HepG2 (cell line): ENCODE measurements at regions not wholly inside any gene's neighbourhood (a gene's known extent, or its start where the extent isn't known, plus 50 kb on each side); places are given as distances from the start of the nearest gene placed in this dataset.

Experiments used
- ATAC-seq: fragments of 200-7000 bp; cut with Tn5 transposase; 3 replicates; pipeline ENCODE4 v1.9.1; 2020; ENCODE audit warnings: mild to moderate bottlenecking, moderate library complexity
- BruUV-seq: library from RNA; stranded (reverse); fragments of 400-500 nt; replicated peaks from 2 replicates; lab custom pipeline; 2021; lab: Mats Ljungman, UMichigan
- CTCF ChIA-PET: fragments of 300-600 bp; formaldehyde crosslinking; extraction: SDS; loops from one replicate; lab custom pipeline; 2021; ENCODE audit warnings: low total read pairs, inconsistent platforms, low intra/inter-chr PET ratio; lab: Yijun Ruan, JAX
- POLR2A ChIA-PET: fragments of 350-600 bp; sonication (Branson Sonifier 250); formaldehyde crosslinking; loops from one replicate; lab custom pipeline; 2020; ENCODE audit warnings: antibody characterized with exemption, inconsistent platforms; lab: Yijun Ruan, JAX
- DNase-seq: peaks from one replicate; pipeline ENCODE4 v3.0.0-alpha.2; 2015; ENCODE audit warnings: low spot score
- FAIRE-seq: peaks from 3 replicates; lab custom pipeline; 2011; peaks lifted over from hg19 to GRCh38; lab: Jason Lieb, UNC
- H2AFZ ChIP-seq: one replicate; pipeline ENCODE4 v1.6.1; 2011; ENCODE audit warnings: low read length, inconsistent platforms
- H3K27ac ChIP-seq: fragments of 300-600 bp; 3 replicates; pipeline ENCODE4 v1.8.0; 2011; ENCODE audit warnings: mixed run types, mild to moderate bottlenecking, mixed read lengths, low read length, inconsistent platforms; ENCODE audit not compliant: insufficient read depth; ENCODE audit errors: extremely low read length
- H3K27me3 ChIP-seq, 2 experiments: fragments of 200-600 bp in 1 of 2; 2 replicates in 1 of 2; 3 replicates in 1 of 2; pipeline versions ENCODE4 v1.6.0 to v1.8.0; 2011; ENCODE audit warnings: low read length in 2 of 2, mild to moderate bottlenecking in 2 of 2, moderate library complexity in 2 of 2, inconsistent platforms in 1 of 2; ENCODE audit not compliant: insufficient read depth in 2 of 2, control insufficient read depth in 1 of 2
- H3K36me3 ChIP-seq, 2 experiments: fragments of 200-600 bp in 1 of 2; replicated peaks in 1 of 2; 2 replicates in 1 of 2; 3 replicates in 1 of 2; pipeline versions ENCODE4 v1.5.1 to v1.8.0; 2011; ENCODE audit warnings: low read length in 2 of 2, inconsistent platforms in 1 of 2; ENCODE audit not compliant: insufficient read depth in 2 of 2, control insufficient read depth in 1 of 2
- H3K4me1 ChIP-seq: 2 replicates; pipeline ENCODE4 v1.5.1; 2012; ENCODE audit warnings: low read length, inconsistent platforms; ENCODE audit not compliant: insufficient read depth
- H3K4me2 ChIP-seq: 2 replicates; pipeline ENCODE4 v1.6.0; 2011; ENCODE audit warnings: low read depth, low read length, inconsistent platforms
- H3K4me3 ChIP-seq, 3 experiments: fragments of 200-600 bp in 1 of 3; sonication (generic), shearing (Covaris generic) in 1 of 3; replicated peaks in 1 of 3; 2 replicates each; pipeline ENCODE4 v1.5.1; 2011 to 2016; ENCODE audit warnings: low read length in 3 of 3, inconsistent platforms in 2 of 3, low read depth in 2 of 3, mild to moderate bottlenecking in 2 of 3, control low read depth in 1 of 3, mixed read lengths in 1 of 3; ENCODE audit not compliant: insufficient read depth in 1 of 3
- H3K79me2 ChIP-seq: one replicate; pipeline ENCODE4 v1.6.1; 2011; ENCODE audit warnings: low read length, inconsistent platforms; ENCODE audit not compliant: insufficient read depth
- H3K9ac ChIP-seq: 2 replicates; pipeline ENCODE4 v1.6.0; 2011; ENCODE audit warnings: mild to moderate bottlenecking, low read depth, low read length, inconsistent platforms; ENCODE audit not compliant: insufficient read depth
- H3K9me3 ChIP-seq: 2 replicates; pipeline ENCODE4 v1.5.1; 2012; ENCODE audit warnings: mild to moderate bottlenecking, low read length
- H4K20me1 ChIP-seq: 2 replicates; pipeline ENCODE4 v1.6.0; 2011; ENCODE audit warnings: inconsistent platforms, mild to moderate bottlenecking, low read length, moderate library complexity; ENCODE audit not compliant: insufficient read depth
- CSRNP1 ChIP-seq: sonication (generic); formaldehyde crosslinking; IDR thresholded peaks from 2 replicates; pipeline ENCODE4 v1.8.1; 2023; ENCODE audit warnings: mild to moderate bottlenecking, missing genetic modification reagents
- DNMT1 ChIP-seq: sonication (generic); formaldehyde crosslinking; IDR thresholded peaks from 2 replicates; pipeline ENCODE4 v1.5.1; 2020; ENCODE audit warnings: mild to moderate bottlenecking, missing genetic modification reagents
- DPF2 ChIP-seq: sonication (generic); formaldehyde crosslinking; IDR thresholded peaks from 2 replicates; pipeline ENCODE4 v1.4.0; 2020; ENCODE audit warnings: mild to moderate bottlenecking, low read depth, missing genetic modification reagents, borderline replicate concordance
- JARID2 ChIP-seq: sonication (generic); formaldehyde crosslinking; IDR thresholded peaks from 2 replicates; pipeline ENCODE4 v1.8.1; 2023; ENCODE audit warnings: missing genetic modification reagents, inconsistent platforms; ENCODE audit not compliant: insufficient replicate concordance
- KAT2B ChIP-seq: fragments of 150-350 bp; IDR thresholded peaks from 2 replicates; pipeline ENCODE4 v1.6.1; 2014; ENCODE audit warnings: low read depth, low read length, borderline replicate concordance
- PAX8 ChIP-seq: sonication (generic); formaldehyde crosslinking; IDR thresholded peaks from 2 replicates; pipeline ENCODE4 v1.8.0; 2022; ENCODE audit warnings: mild to moderate bottlenecking, missing genetic modification reagents, borderline replicate concordance
- SIX4 ChIP-seq: sonication (generic); formaldehyde crosslinking; IDR thresholded peaks from 2 replicates; pipeline ENCODE4 v1.4.0; 2020; ENCODE audit warnings: missing genetic modification reagents
- ZFP36L1 ChIP-seq: sonication (generic); formaldehyde crosslinking; IDR thresholded peaks from 2 replicates; pipeline ENCODE4 v1.8.0; 2022; ENCODE audit warnings: mild to moderate bottlenecking, missing genetic modification reagents, moderate library complexity
- ZNF276 ChIP-seq: sonication (generic); formaldehyde crosslinking; IDR thresholded peaks from 2 replicates; pipeline ENCODE4 v1.4.0; 2020; ENCODE audit warnings: mild to moderate bottlenecking, low read depth, missing genetic modification reagents
- ZNF282 ChIP-seq: fragments of 450-650 bp; IDR thresholded peaks from 2 replicates; pipeline ENCODE4 v1.6.1; 2018; ENCODE audit not compliant: partially characterized antibody
- ZNF354B ChIP-seq: sonication (generic); formaldehyde crosslinking; IDR thresholded peaks from 2 replicates; pipeline ENCODE4 v1.8.0; 2022; ENCODE audit warnings: mild to moderate bottlenecking, missing genetic modification reagents
- ZNF430 ChIP-seq: sonication (generic); formaldehyde crosslinking; IDR thresholded peaks from 2 replicates; pipeline ENCODE4 v1.9.0; 2021; ENCODE audit warnings: mild to moderate bottlenecking, missing genetic modification reagents
- ZNF546 ChIP-seq: sonication (generic); formaldehyde crosslinking; conservative IDR thresholded peaks from 2 replicates; pipeline ENCODE4 v1.8.1; 2023; ENCODE audit warnings: mild to moderate bottlenecking, missing genetic modification reagents
- ZNF781 ChIP-seq: sonication (generic); formaldehyde crosslinking; IDR thresholded peaks from 2 replicates; pipeline ENCODE4 v1.5.1; 2020; ENCODE audit warnings: borderline replicate concordance, mild to moderate bottlenecking, missing genetic modification reagents; ENCODE audit errors: not compliant biosample characterization
- WGBS: methylation state at CpG from one replicate; pipeline ENCODE4 v1.1.6; 2017; ENCODE audit warnings: low lambda C conversion rate; 5-methylcytosine and 5-hydroxymethylcytosine counted together
- in situ Hi-C: cut with HindIII; loops from 2 replicates; pipeline ENCODE4 v1.10.0; 2017; ENCODE audit warnings: low pct_unique_long_range_greater_than_20kb; ENCODE audit not compliant: extremely low pct_ligation_motif_present
- intact Hi-C: fragments of 100-400 bp; cut with micrococcal nuclease; formaldehyde crosslinking; loops from one replicate; pipeline ENCODE4 v1.10.0; 2022; ENCODE audit not compliant: unreplicated experiment

GRCh38 chr7:442457-442856 is 77.2 kb downstream of the PDGFA start:
- Histone ChIP-seq H3K36me3 (no peaks in the 10 kb centered on the region), H3K4me1 (peaks cover 16% of the 10 kb centered on the region; the same call in 1 of the 2 replicates), H3K9ac (no peak overlapping the region), H4K20me1 (no peaks in the 10 kb centered on the region), H3K79me2 (no peaks in the 10 kb centered on the region), H3K27me3 (peaks cover 13 to 43% of the 10 kb centered on the region in 2 experiments; a peak in 4 of 5 replicates), H3K4me2 (no peak overlapping the region), H2AFZ (no peak overlapping the region), H3K9me3 (no peaks in the 10 kb centered on the region), H3K4me3 (no peak overlapping the region), H3K27ac (no peak overlapping the region)
- ChIA-PET CTCF (no interaction called here), POLR2A (no interaction called here)
- intact Hi-C loops (no loop called here), in situ Hi-C loops (no loop called here)
- TF ChIP-seq DNMT1 (no peak), ZNF430 (CRISPR knock-in tag) (no peak), ZFP36L1 (CRISPR knock-in tag) (no peak), ZNF781 (CRISPR knock-in tag) (no peak), SIX4 (CRISPR knock-in tag) (no peak), JARID2 (no peak), CSRNP1 (no peak), PAX8 (no peak), KAT2B (no peak), ZNF354B (CRISPR knock-in tag) (no peak), ZNF282 (no peak), ZNF546 (CRISPR knock-in tag) (no peak), ZNF276 (CRISPR knock-in tag) (no peak), DPF2 (CRISPR knock-in tag) (no peak)
- no TSS peak for BruUV-seq
- no peak for FAIRE-seq
- DNase-seq = no peak
- WGBS = 57% methylated on average over 7 of the region's 7 CpGs
- no peak for ATAC-seq
